HCT116 (cell line): ENCODE measurements at regions not wholly inside any gene's neighbourhood (a gene's known extent, or its start where the extent isn't known, plus 50 kb on each side); places are given as distances from the start of the nearest gene placed in this dataset.

ENCODE experiments used
- ATAC-seq: fragments of 200-7000 bp; cut with Tn5 transposase; 2 replicates; pipeline ENCODE4 v1.9.1; 2020; ENCODE audit warnings: mild to moderate bottlenecking, moderate library complexity
- BruUV-seq: library from RNA; stranded (reverse); fragments of 400-500 nt; replicated peaks from 2 replicates; lab custom pipeline; 2021; lab: Mats Ljungman, UMichigan
- CTCF ChIA-PET: fragments of 300-600 bp; sonication (Branson Sonifier 250); formaldehyde crosslinking; loops from one replicate; lab custom pipeline; 2021; ENCODE audit warnings: antibody characterized with exemption; lab: Charles Lee
- POLR2A ChIA-PET: fragments of 300-600, 350-600 bp; sonication (Branson Sonifier 250); formaldehyde crosslinking; loops from one replicate; lab custom pipeline; 2021; ENCODE audit warnings: antibody characterized with exemption; lab: Charles Lee
- RAD21 ChIA-PET, 2 experiments: fragments of 300-600 bp; sonication (Branson Sonifier 250); formaldehyde crosslinking; loops; one replicate each; lab custom pipeline; 2023; ENCODE audit warnings: low total read pairs in 2 of 2; ENCODE audit not compliant: uncharacterized antibody in 2 of 2, unreplicated experiment in 2 of 2, low non-redundant PET in 1 of 2; lab: Charles Lee
- DNase-seq: peaks from one replicate; pipeline ENCODE4 v3.0.0-alpha.2; 2010; ENCODE audit warnings: low read depth, low spot score
- H2AFZ ChIP-seq: fragments of 200-600 bp; shearing (Covaris generic), sonication (generic); 2 replicates; pipeline ENCODE4 v1.6.1; 2017; ENCODE audit warnings: low read depth, mixed run types, mixed read lengths, antibody characterized with exemption, low read length; ENCODE audit not compliant: poor library complexity, severe bottlenecking
- H3K27ac ChIP-seq: 2 replicates; pipeline ENCODE4 v1.5.1; 2012; ENCODE audit warnings: low read depth, low read length
- H3K27me3 ChIP-seq: fragments of 200-600 bp; sonication (generic); 2 replicates; pipeline ENCODE4 v1.6.1; 2016; ENCODE audit warnings: mixed run types, low read length, mixed read lengths; ENCODE audit not compliant: insufficient read depth
- H3K36me3 ChIP-seq, 2 experiments: fragments of 200-500 bp in 1 of 2; fragments of 200-600 bp in 1 of 2; sonication (Bioruptor generic) in 1 of 2; sonication (generic) in 1 of 2; 2 replicates each; pipeline versions ENCODE4 v1.5.1 to v1.6.1; 2014 to 2016; ENCODE audit warnings: low read length in 2 of 2, inconsistent platforms in 1 of 2, mixed read lengths in 1 of 2, mixed run types in 1 of 2; ENCODE audit not compliant: insufficient read depth in 2 of 2, control insufficient read depth in 1 of 2
- H3K4me1 ChIP-seq, 2 experiments: fragments of 200-600 bp in 1 of 2; sonication (generic) in 1 of 2; 2 replicates each; pipeline versions ENCODE4 v1.5.1 to v1.6.1; 2012 to 2017; ENCODE audit warnings: low read length in 2 of 2, inconsistent platforms in 1 of 2, mild to moderate bottlenecking in 1 of 2, mixed read lengths in 1 of 2, mixed run types in 1 of 2, moderate library complexity in 1 of 2; ENCODE audit not compliant: insufficient read depth in 2 of 2, control insufficient read depth in 1 of 2
- H3K4me2 ChIP-seq: fragments of 200-600 bp; sonication (generic); 2 replicates; pipeline ENCODE4 v1.6.1; 2017; ENCODE audit warnings: mixed run types, low read length, mixed read lengths
- H3K4me3 ChIP-seq, 2 experiments: fragments of 200-600 bp in 1 of 2; sonication (generic) in 1 of 2; replicated peaks in 1 of 2; 2 replicates each; pipeline ENCODE4 v1.5.1; 2011 to 2016; ENCODE audit warnings: low read length in 2 of 2, control low read depth in 1 of 2, low read depth in 1 of 2, mild to moderate bottlenecking in 1 of 2, mixed read lengths in 1 of 2, mixed run types in 1 of 2
- H3K79me2 ChIP-seq: fragments of 200-600 bp; sonication (generic); 2 replicates; pipeline ENCODE4 v1.6.1; 2017; ENCODE audit warnings: mild to moderate bottlenecking, mixed run types, low read length, moderate library complexity, mixed read lengths; ENCODE audit not compliant: insufficient read depth
- H3K9ac ChIP-seq: fragments of 200-600 bp; sonication (generic); 2 replicates; pipeline ENCODE4 v1.6.1; 2016; ENCODE audit warnings: low read length, mixed read lengths
- H3K9me2 ChIP-seq: fragments of 200-600 bp; sonication (generic), shearing (Covaris generic); 2 replicates; pipeline ENCODE4 v1.6.1; 2017; ENCODE audit warnings: mixed run types, mild to moderate bottlenecking, moderate library complexity; ENCODE audit not compliant: insufficient read depth
- H3K9me3 ChIP-seq, 2 experiments: fragments of 200-500 bp in 1 of 2; fragments of 200-600 bp in 1 of 2; sonication (Bioruptor generic) in 1 of 2; sonication (generic) in 1 of 2; 2 replicates each; pipeline ENCODE4 v1.6.1; 2014 to 2017; ENCODE audit warnings: low read length in 2 of 2, mixed read lengths in 2 of 2, inconsistent platforms in 1 of 2, low read depth in 1 of 2, mild to moderate bottlenecking in 1 of 2, mixed run types in 1 of 2, moderate library complexity in 1 of 2; ENCODE audit not compliant: control insufficient read depth in 1 of 2, insufficient read depth in 1 of 2
- H4K20me1 ChIP-seq: fragments of 200-600 bp; sonication (generic), shearing (Covaris generic); 2 replicates; pipeline ENCODE4 v1.6.1; 2017; ENCODE audit warnings: mixed run types, mild to moderate bottlenecking, moderate library complexity; ENCODE audit not compliant: insufficient read depth
- EGR1 ChIP-seq: IDR thresholded peaks from 2 replicates; pipeline ENCODE4 v1.6.1; 2012; ENCODE audit warnings: low read depth
- SRF ChIP-seq: IDR thresholded peaks from 2 replicates; pipeline ENCODE4 v1.6.1; 2012; ENCODE audit warnings: low read depth
- ZNF274 ChIP-seq: fragments of 200-500 bp; sonication (Bioruptor generic); IDR thresholded peaks from 2 replicates; pipeline ENCODE4 v1.6.1; 2014; ENCODE audit warnings: mild to moderate bottlenecking, low read depth, low read length, inconsistent platforms
- intact Hi-C: fragments of 100-400 bp; cut with micrococcal nuclease; formaldehyde crosslinking; loops from 2 replicates; pipeline ENCODE4 v1.10.0; 2022
- TF ChIP-seq, protein P1 (sequence below), 3 experiments: fragments of 200-600 bp in 1 of 3; sonication (generic) in 1 of 3; IDR thresholded peaks in 2 of 3; conservative IDR thresholded peaks in 1 of 3; 2 replicates each; pipeline ENCODE4 v1.5.1; 2012 to 2017; ENCODE audit warnings: low read depth in 2 of 3, low read length in 2 of 3, antibody characterized with exemption in 1 of 3, borderline replicate concordance in 1 of 3, control low read depth in 1 of 3, mild to moderate bottlenecking in 1 of 3, mixed read lengths in 1 of 3, mixed run types in 1 of 3, moderate library complexity in 1 of 3; ENCODE audit not compliant: insufficient read depth in 1 of 3

DNA sequence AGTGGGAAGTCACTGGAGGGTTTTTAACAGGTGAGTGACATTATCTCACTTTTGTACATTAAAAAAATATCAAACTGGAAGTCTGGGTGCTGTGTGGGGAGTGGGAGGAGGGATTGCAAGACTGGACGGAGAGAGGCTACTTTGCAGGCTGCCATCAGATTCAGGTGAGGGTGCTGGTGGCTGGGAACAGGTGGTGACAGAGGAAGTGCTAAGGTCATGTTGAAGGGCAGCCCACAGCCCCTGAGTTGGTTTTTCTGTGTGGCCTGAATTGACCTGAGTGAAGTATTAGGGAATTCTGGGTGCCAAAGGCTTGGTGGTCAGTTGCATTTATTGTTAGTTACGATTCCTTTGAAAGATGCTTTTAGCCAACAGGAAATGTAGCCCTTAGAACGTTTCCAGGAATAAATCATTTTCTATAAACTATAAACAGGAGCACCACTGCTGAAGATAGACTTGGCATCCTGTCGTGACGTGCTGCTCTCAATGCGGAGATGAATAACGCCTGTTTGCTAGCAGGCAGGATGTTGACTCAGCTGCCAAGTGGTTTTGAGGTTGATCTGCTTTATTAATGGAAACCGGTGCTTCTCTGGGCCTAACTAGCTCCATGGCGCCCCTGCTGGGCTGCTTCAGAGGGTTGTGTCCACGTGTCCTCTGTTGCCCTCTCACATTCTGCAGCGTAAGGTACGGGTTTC is 707.5 kb upstream of the TMEM132C start:
- Histone ChIP-seq H3K36me3 (no peaks in the 10 kb centered on the region), H3K4me1 (no peaks in the 10 kb centered on the region), H3K9me3 (peaks cover 3 to 10% of the 10 kb centered on the region in 2 experiments; a peak in 2 of 4 replicates), H3K27me3 (no peaks in the 10 kb centered on the region), H4K20me1 (no peaks in the 10 kb centered on the region), H3K79me2 (no peaks in the 10 kb centered on the region), H3K4me3 (no peak overlapping the region), H3K9me2 (no peaks in the 10 kb centered on the region), H3K27ac (no peak overlapping the region), H2AFZ (no peak overlapping the region), H3K4me2 (no peak overlapping the region), H3K9ac (no peak overlapping the region)
- POLR2A ChIA-PET: no interaction called here
- TF ChIP-seq, protein P1, sequence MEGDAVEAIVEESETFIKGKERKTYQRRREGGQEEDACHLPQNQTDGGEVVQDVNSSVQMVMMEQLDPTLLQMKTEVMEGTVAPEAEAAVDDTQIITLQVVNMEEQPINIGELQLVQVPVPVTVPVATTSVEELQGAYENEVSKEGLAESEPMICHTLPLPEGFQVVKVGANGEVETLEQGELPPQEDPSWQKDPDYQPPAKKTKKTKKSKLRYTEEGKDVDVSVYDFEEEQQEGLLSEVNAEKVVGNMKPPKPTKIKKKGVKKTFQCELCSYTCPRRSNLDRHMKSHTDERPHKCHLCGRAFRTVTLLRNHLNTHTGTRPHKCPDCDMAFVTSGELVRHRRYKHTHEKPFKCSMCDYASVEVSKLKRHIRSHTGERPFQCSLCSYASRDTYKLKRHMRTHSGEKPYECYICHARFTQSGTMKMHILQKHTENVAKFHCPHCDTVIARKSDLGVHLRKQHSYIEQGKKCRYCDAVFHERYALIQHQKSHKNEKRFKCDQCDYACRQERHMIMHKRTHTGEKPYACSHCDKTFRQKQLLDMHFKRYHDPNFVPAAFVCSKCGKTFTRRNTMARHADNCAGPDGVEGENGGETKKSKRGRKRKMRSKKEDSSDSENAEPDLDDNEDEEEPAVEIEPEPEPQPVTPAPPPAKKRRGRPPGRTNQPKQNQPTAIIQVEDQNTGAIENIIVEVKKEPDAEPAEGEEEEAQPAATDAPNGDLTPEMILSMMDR (IDR thresholded peaks at IDR 0.05 in 2 of 3, conservative IDR thresholded peaks at IDR 0.05 in 1 of 3; ENCODE audit: borderline replicate concordance in 1 of 3, insufficient read depth in 1 of 3, low read depth in 2 of 3, low read length in 2 of 3): peak in 1 of 3 experiments; percentile 23; a peak in 1 of 6 replicates
- no peak for TF ChIP-seq SRF
- intact Hi-C loops: no loop called here
- CTCF ChIA-PET: no interaction called here
- RAD21 ChIA-PET: no interaction called here
- DNase-seq (no peak), ATAC-seq (no peak)
- no TSS peak for BruUV-seq

- no peak overlapping the region for H2AFZ ChIP-seq
- no peaks in the 10 kb centered on the region for H4K20me1 ChIP-seq
- no peaks in the 10 kb centered on the region for H3K4me1 ChIP-seq
- TF ChIP-seq EGR1: no peak
- TF ChIP-seq ZNF274: no peak
- DNase-seq (no peak), ATAC-seq (no peak)
- H3K9me2 ChIP-seq: no peaks in the 10 kb centered on the region
- intact Hi-C loops: no loop called here
- CTCF ChIA-PET: no interaction called here
- no peaks in the 10 kb centered on the region for H3K79me2 ChIP-seq
- no peak overlapping the region for H3K9ac ChIP-seq
- POLR2A ChIA-PET: no interaction called here
- no peak overlapping the region for H3K4me2 ChIP-seq
- no peak overlapping the region for H3K27ac ChIP-seq
- H3K36me3 ChIP-seq: no peaks in the 10 kb centered on the region
- peaks cover 3 to 14% of the 10 kb centered on the region in 2 experiments; a peak in 2 of 4 replicates for H3K9me3 ChIP-seq
- H3K27me3 ChIP-seq: no peaks in the 10 kb centered on the region
- RAD21 ChIA-PET: no interaction called here
- BruUV-seq: no TSS peak
- no peak overlapping the region for H3K4me3 ChIP-seq
Measured at GRCh38 chr12:127560041-127560478, 706.9 kb upstream of the TMEM132C start.
